Endothelial cell of hepatic sinusoid (primary cell): ENCODE measurements at regions not wholly inside any gene's neighbourhood (a gene's known extent, or its start where the extent isn't known, plus 50 kb on each side); places are given as distances from the start of the nearest gene placed in this dataset.
"Not testable (repeated sequence)": the region's sequence is repeated elsewhere in the genome, so short reads cannot be mapped to it uniquely, and the experiment has no call there.

ENCODE experiments used
- in situ Hi-C: cut with HindIII; loops from 2 replicates; pipeline ENCODE4 v1.10.0; 2017; ENCODE audit warnings: low sequenced_read_pairs

GRCh38 chr12:59517522-59517921 is 78.3 kb upstream of the SLC16A7 start:
- in situ Hi-C loops: no loop called here

GRCh38 chr12:59500915-59501314 is 94.9 kb upstream of the SLC16A7 start:
- in situ Hi-C loops: no loop called here

DNA sequence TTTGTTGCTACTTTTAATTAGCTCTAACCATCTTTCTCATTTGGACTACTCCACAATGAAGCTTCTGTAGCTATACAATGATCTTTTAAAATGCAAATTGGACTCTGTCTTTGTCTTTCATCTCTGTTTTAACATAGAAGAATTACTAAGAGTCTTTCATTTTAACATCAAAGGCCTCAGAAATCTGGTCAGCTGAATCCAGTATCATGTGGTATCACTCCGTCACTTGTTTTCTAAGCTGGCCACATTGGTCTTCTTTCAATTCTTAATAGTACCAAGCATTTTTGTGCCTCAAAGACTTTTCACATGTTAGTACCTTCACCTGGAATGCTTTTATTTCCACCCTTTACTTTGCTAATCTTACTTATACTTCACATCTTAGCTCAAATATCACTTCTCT is 95.5 kb upstream of the SLC16A7 start:
- in situ Hi-C loops: no loop called here

DNA sequence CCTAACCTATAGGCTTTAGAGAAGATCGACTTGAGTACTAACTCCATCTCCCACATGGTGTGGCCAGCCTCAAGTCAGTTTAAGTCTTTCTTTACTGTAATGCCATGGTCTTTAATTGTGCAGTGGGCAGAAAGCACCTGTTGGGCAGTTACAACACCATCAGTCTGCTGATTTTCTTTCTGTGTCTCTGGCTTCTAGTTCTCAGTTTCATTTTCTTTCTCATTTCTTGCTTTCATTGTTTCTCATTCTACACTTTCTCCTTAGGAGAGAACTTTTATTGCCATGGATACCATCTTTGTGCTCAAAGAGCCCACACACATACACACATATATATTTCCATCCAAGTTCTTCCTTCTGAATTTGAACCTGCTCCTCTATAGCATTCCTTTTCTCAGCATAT is 96.1 kb upstream of the SLC16A7 start:
- in situ Hi-C loops: no loop called here

GRCh38 chr12:59494617-59495016 is 101.2 kb upstream of the SLC16A7 start:
- in situ Hi-C loops: no loop called here

- in situ Hi-C loops: no loop called here
These were observed 104.0 kb upstream of the SLC16A7 start for GRCh38 chr12:59491877-59492276.

DNA sequence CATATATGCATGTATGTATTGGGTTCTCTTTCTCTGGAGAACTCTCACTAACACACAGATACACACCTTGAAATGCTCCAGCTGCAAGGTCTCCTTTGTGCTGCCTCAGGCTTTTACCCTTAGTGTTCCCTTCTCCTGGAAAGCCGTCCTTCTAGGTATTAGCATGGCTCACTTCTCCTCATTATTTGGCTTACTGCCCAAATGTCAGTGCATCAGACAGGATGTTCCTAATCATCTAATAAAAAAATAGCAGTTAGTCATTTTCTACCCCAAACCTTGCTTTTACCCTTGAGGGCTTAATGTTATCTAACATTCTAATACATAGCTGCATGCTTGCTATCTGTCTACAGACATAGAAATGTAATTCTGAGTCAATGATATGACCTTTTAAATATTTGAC is 109.0 kb upstream of the SLC16A7 start:
- in situ Hi-C loops: no loop called here

DNA sequence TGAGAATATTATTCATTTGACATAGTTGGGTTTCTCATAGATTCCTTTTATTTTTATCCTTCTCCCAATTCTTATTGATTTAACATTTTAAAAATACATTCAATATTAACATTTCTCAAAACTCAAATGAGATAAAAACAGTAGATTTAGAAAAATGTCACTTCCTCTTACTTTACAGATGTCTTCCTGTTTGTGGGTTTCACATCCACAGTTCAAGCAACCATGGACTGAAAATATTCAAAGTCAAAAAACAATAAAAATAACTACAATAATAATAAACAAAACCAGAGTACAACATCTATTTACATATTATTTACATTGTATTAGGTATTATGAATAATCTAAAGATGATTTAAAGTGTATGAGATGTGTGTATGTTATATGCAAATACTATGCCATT is 111.3 kb upstream of the SLC16A7 start:
- in situ Hi-C loops: no loop called here

DNA sequence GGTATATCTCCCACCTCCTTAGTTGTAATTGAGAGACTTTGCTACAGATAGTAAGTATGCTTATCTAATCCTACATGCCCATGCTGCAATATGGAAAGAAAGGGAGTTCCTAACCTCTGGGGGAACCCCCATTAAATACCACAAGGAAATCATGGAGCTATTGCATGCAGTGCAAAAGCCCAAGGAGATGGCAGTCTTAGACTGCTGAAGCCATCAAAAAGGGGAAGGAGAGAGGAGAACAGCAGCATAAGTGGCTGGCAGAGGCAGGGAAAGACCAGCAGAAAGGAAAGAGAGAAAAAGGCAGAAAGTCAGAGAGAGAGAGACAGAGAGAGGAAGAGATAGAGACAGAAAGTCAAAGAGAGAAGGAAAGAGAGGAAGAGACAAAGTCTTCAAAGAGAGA is 121.6 kb upstream of the SLC16A7 start:
- in situ Hi-C loops: not testable (repeated sequence)

GRCh38 chr12:59472273-59472672 is 123.6 kb upstream of the SLC16A7 start:
- in situ Hi-C loops: no loop called here

DNA sequence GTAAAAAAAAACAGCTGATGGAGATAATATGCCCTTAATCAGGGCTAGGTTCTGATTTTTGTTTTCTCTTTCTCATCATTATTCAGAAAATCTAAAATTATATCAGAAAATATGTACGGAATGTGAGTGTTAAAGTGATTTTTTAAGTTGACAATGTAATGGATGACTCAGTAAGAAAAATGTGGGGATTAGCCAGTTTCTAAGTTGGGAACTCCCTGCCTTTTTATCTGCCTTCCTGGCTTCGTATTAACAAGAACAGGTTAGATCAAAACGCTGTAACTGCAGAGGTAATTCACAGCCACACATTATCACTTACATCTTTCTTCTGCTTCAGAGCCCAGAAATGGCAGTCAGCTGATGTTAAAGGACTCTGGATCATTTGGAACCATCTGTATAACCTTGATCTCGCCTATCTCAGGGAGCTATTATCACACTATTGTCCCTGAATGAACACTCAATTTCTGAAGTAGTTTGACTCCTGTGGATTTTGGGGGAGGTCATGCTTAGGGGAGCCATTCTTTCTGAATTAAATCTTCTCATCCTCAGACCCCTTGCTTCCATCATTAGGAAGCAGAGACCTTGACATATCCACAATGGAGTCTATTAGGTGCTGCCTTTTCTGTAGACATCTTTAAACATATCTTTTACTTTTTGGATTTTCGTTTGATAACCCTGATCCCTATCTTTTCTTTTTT is 135.7 kb upstream of the SLC16A7 start:
- in situ Hi-C loops: no loop called here

GRCh38 chr12:59453475-59453874 is 142.4 kb upstream of the SLC16A7 start:
- in situ Hi-C loops: no loop called here

GRCh38 chr12:59452746-59453145 is 143.1 kb upstream of the SLC16A7 start:
- in situ Hi-C loops: no loop called here

- in situ Hi-C loops: no loop called here
These were observed 143.6 kb upstream of the SLC16A7 start for GRCh38 chr12:59452259-59452658.

GRCh38 chr12:59446116-59446515 is 149.7 kb upstream of the SLC16A7 start:
- in situ Hi-C loops: no loop called here

GRCh38 chr12:59444932-59445331 is 150.9 kb upstream of the SLC16A7 start:
- in situ Hi-C loops: no loop called here

- in situ Hi-C loops: no loop called here
These were observed 163.8 kb upstream of the SLC16A7 start for GRCh38 chr12:59432057-59432456.

DNA sequence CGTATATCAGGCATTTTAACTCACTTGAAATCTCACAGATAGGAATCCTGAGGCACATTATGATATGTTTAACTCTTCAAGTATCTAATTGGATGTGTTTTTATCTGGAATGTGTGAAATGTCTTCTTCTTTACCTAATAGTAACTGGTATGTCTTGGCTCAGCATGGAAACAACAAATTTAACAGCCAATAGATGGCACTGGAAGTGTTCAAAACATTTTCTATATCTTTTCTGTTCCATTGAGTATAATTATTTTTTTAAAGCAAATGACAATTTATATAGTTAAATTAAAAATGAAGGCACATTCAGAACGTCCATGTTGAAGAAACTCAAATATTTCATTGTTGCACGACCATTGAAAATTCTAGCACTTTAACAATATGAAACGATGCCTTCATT is 164.6 kb upstream of the SLC16A7 start:
- in situ Hi-C loops: no loop called here

DNA sequence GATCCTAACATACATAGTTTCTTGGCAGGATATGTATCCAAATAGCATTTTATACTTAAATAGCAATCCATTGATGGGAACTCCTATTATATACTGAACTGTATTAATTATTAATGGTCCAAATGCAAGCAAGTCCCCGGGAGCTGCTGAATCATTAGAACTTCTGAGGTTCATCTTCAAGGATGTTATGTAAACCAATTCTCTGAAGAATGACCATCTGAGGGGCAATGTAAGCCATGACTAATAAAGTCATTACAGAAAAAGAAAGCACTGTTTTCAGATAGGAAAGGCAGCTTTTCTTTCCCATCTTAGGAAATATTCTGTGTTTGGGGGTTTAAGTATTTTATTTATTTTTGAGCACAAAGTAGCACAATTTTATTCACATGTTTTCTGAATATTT is 166.1 kb upstream of the SLC16A7 start:
- in situ Hi-C loops: no loop called here

- in situ Hi-C loops: no loop called here
These were observed 170.0 kb upstream of the SLC16A7 start for GRCh38 chr12:59425798-59426197.

DNA sequence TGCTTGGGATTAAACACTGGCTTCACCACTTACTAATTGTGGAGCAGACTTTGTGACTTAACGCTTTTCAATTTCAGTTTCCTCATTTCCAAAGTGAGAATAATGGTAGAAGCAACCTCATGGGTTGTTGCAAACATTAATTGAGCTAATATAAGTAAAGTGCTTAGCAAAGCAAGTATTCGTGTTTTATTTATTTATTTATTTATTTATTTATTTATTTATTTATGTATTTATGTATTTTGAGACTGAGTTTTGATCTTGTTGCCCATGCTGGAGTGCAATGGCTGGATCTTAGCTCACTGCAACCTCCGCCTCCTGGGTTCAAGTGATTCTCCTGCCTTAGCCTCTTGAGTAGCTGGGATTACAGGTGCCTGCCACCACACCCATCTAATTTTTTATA is 171.2 kb upstream of the SLC16A7 start:
- in situ Hi-C loops: not testable (repeated sequence)

DNA sequence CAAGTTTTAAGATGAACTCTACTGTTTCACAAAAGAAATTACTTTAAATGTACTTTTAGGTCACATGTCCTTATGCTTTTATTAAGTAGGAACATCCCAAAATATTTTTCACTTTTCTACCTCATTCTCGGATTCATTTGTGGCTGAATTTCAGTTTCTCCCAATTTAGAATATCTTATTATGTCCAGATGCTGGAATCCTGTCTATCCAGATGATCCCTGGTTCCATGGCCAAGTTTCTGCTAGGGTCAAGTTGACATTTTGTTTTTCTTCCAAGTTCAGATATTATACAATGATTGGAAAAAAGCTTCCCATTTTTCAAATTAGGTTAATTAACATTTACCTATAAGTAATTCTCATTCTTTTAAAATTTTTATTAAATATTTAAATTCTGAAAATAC is 181.8 kb upstream of the SLC16A7 start:
- in situ Hi-C loops: no loop called here

- in situ Hi-C loops: no loop called here
These were observed 187.4 kb upstream of the SLC16A7 start for GRCh38 chr12:59408431-59408830.
